ENCODE measurements at regions not wholly inside any gene's neighbourhood (a gene's known extent, or its start where the extent isn't known, plus 50 kb on each side); places are given as distances from the start of the nearest gene placed in this dataset.

DNA sequence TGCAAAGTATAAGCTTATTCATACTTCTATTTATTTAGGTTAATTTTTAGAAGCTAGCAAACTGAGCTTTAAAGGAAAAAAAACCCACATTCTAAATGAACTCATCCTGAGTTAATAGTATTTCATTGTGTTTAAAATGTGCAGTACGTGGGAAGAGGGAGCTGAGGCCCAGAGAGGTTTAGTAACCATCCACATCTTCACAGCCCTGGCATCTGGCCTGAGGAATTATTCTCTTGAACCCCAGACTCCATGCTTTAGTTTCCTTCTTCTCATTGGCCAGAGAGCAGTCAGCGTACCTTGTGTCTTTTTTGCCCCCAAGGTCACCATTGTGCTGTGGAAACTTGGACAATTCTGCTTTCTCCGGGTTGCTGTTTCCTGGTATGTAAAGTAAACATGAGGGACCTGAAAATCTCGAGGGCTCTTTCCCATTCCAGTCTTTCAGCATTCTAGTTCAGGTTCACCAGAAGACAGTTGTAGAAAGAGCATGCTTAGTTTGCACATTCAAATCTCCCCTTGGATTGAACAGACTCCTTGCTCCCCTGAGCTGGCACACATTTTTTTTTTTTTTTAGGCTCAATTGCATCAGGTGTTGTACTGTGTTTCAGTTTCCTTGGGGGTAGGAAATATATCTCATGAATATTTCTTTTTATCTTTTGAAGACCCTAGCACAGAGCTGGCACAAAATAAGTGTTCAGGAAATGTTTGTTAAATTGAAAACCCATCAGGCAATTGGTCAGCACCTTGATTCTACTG is 81.4 kb downstream of the MYCN start:
- no peak for DNase-seq

DNA sequence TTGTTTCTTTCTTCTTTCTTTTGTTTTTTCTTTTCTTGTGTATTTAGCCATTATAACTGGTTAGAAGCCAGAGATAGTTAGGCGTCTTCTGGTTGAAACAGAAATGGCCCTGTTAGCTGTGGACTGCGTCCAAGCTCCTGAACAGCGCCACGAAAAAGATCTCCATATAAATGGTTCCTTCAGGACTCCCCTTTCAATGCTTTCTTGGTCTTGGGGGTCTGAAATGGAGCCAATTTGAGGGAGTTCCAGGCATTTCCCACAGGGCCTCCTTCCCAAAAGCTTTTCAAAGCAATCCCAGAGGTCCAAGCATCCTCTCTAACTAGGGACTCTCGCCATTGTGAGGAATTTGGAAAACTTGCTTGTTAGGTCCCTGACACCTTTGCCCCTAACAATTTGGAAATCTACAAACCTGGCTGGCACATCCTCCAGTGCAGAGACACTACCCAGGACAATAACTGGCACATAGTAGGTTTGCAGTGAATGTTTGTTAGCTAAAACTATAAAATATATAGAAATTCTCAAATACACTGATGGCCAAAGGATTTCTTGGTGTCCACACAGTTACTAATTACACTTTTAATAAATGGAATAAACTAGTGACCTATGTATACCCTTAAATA is 80.1 kb downstream of the MYCN start:
- no peak for DNase-seq

DNA sequence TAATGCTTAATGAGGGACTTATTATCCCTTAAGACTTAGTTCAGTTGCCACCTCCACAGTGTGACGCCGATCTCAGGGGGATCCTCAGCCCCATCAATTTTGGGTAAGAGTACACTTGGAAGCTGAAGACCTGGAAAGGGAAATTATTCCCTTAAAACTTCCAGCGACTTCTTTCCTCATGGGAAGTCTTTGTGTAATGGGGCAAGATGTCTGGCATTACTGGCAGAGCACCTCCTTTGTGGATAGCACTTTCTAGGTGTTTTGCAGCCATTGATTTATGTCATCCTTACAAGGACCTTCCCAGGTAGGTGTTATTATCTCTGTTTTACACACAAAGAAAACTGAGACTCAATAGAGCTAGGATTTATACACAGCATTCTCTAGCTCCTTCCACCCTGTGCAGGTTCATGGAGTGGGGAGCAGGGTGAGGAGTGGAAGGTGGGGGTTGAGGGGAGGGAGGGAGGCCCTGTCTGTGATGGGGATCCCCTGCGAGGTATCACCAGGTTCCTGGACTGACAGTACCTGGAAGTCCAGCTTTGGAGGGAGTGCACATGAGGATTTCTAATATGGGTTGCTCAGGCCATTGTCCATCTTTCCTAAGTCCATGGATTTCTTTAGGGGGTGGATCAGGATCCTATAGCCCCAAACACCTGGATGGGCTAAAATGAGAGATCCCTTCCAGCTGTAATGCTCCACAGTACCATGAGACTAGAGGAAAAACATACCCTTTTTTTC is 79.4 kb downstream of the MYCN start:
- DNase-seq = no peak

DNA sequence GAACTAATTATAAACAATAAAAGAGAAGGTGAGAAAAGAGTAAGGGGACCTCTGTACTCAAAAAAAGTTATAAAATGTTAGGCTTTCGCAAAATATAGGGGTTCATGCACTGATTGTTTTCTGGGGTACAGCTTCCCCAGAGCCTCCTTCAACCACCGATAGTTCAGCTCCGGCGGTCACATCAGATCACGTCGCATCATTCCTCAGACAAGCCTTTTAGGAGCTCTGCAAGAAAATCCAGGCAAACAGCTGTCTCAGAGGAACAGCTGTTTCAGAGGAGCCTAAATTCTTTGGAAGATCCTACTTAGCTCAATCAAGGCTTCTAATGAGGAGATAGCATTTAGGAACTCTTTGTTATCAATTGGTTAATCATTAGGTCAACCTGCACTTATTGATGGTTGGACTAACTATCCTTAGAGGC is 78.7 kb downstream of the MYCN start:
- no peak for DNase-seq

DNA sequence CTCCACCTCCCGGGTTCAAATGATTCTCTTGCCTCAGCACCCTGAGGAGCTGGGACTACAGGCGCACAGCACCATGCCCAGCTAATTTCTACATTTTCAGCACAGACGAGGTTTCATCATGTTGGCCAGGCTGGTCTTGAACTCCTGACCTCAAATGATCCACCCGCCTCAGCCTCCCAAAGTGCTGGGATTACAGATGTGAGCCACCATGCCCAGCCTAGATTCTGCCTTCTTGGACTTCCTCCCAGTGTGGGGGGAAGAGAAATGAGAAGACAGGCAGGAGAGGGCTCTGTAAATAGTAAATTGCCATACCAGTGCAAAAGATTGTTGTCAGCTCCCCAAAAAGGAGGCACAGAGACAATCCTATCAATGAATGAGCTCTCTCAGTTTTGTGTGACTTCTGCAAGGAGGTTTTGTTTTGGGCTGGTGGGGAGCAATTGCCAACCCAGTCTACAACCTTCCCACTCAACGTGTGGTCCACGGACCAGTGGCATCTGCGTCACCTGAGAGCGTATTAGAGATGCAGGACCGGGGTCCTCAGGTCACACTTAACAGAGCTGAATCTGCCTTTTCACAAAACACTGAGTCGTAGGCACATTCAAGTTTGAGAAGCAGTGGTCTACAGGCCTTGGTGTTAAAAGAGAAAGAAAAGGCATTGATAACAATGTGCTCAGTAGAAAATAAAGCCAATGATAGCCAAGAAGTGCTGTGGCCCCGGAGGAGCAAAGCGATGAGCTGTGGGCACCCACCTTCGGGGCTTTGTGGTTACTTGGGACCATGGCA is 78.1 kb downstream of the MYCN start:
- no peak for DNase-seq

DNA sequence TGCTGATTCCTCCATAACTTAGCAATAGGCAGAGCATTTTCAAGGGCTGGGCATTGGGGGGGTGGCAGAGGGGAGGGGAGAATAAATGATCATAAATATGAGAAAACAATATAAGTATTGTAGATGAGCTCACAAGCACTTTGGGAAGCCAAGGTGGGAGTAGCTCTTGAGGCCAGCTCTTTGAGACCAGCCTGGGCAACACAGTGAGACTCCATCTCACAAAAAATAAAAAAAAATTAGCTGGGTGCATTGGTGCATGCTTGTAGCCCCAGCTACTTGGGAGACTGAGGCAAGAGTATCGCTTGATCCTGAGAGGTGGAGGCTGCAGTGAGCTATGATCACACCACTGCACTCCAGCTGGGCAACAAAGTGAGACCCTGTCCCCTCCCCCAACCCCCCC is 75.9 kb downstream of the MYCN start:
- no peak for DNase-seq

- DNase-seq = no peak
These were observed 75.5 kb downstream of the MYCN start for GRCh38 chr2:16015903-16016265.

- no peak for DNase-seq
These were observed 75.0 kb downstream of the MYCN start for GRCh38 chr2:16015210-16015902.

- no peak for DNase-seq
These were observed 74.5 kb downstream of the MYCN start for GRCh38 chr2:16014802-16015201.

DNA sequence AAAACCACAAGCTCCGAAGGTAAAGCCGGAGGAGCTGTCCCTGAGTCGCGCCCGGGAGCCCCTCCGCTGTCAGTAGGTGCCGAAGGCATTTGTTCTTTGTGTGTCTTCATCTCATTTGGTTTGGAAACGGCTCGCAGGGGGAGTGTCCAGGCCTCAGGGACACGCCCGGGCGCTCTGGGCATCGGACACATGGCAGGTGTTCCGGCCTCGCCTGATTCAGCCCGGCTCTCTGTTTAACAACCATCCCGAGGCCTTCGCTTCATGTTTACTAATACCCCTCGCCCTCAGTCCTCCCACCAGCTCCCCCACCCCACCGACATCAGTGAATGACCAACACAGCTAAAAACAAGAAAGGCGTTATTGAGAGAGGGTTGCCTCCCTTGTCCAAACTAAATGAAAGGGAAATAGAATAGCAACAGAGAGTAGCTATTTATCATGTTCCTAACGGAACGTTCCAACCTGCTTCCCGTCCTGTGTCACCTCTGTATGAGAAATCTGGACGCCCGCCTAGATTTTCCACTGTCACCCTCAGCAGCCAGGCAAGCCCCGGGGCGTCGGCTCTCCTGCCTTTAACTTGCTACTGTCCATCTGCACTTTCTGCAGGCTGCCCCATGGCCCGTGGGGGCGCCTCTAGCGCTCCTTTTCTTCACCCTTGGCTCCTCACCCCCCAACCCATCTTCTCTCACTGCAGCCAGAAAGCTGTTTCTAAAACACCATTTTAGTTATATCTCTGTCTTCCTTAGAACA is 73.9 kb downstream of the MYCN start:
- DNase-seq = no peak

- DNase-seq = no peak
These were observed 73.1 kb downstream of the MYCN start for GRCh38 chr2:16013359-16013911.

- no peak for DNase-seq
These were observed 72.4 kb downstream of the MYCN start for GRCh38 chr2:16012626-16013358.

DNA sequence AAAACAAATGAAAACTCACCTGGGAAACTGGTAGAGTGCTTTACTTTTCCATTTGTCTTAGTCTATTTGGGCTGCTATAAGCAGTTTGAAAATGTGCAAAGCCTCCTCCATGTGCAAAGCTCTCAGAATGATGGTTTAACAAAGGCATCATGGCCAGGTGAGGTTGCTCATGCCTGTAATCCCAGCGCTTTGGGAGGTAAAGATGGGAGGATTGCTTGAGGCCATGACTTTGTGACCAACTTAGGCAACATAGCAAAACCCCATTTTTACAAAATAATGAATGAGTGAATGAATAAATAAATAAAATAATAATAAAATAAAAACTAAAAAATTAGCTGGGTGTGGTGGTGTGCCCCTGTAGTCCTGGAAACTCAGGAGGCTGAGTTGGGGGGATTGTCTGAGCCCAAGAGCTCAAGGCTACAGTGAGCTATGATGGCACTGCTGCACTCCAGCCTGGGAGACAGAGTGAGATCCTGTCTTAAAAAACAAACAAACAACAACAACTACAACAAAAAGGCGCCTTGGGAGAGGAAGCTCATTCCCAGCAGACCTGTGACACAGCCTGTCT is 71.8 kb downstream of the MYCN start:
- no peak for DNase-seq

DNA sequence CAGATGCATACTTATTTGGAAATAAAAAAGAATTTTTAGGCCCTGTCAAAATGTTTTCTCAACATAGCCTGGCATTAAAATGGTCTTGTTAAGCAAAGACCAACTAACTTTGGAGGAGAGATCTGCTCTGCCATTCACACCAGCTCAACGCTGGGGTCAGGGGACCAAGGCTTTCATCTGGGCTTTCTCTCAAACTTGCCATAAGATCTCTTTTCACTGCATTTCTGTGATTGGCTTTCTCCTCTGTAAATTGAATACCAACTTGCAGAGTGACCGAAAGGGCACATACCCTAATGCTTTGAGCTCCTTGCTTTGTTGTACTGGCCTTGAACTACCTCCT is 71.2 kb downstream of the MYCN start:
- no peak for DNase-seq

- DNase-seq = no peak
These were observed 70.7 kb downstream of the MYCN start for GRCh38 chr2:16010951-16011620.

DNA sequence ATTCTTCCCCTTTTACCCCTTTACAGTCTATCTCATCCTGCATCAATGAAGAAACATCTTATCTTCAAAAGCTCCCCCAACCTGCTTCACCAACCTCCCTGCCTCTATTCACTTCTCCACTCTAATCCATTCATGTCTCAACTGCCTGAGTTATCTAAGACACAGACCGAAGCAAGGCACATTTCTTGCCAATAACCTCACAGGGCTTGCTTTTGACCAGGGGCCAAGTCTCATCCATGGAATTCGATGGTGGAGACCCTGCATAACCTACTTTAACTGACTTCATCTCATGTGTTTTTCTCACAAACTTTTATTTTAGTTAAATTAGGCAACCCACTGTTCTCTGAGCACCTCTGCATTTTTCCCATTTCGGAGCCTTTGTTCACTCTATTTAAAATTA is 69.7 kb downstream of the MYCN start:
- no peak for DNase-seq

GRCh38 chr2:16009560-16009959 is 69.2 kb downstream of the MYCN start:
- DNase-seq = no peak

GRCh38 chr2:16008856-16009255 is 68.5 kb downstream of the MYCN start:
- no peak for DNase-seq

DNA sequence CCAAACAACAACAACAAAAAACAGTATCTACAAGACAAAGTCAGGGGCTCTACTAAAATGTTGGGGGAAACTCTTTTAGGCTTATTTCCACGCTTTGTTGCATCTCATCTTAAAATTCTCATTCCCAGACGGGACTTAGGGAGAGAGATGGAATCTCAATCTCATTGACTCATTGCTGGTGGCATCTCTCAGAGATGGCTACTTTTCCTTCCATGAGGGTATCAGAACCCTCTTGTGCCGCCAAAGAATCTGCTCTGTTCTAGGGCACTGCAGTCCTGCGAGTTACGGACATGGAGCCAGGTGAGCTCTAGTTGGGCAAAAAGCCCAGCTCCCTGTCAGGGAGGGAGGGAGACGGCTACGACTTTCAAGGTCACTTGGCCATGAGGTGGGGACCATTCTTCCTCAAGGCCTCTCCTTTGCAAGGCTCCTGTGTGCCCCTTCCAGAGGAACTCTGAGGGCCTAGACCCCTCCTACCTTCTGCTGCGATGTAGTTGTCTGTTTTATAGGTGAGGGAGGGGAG is 68.0 kb downstream of the MYCN start:
- DNase-seq = no peak

Measured in NK-92 treated with Interleukin-12 subunit alpha and Interleukin-12 subunit beta, amount 100 ng/mL, for 24 hours (cell line).